Kidney (tissue), 13 donors: ENCODE measurements at regions not wholly inside any gene's neighbourhood (a gene's known extent, or its start where the extent isn't known, plus 50 kb on each side); places are given as distances from the start of the nearest gene placed in this dataset.

Source experiments
- DNase-seq, 5 donors: peaks; one replicate each; pipeline ENCODE4 v3.0.0-alpha.2; 2013 to 2020
- FAIRE-seq: peaks from 2 replicates; lab custom pipeline; 2012; peaks lifted over from hg19 to GRCh38; lab: Jason Lieb, UNC
- H3K27ac ChIP-seq, 2 donors: one replicate each; pipeline ENCODE4 v1.7.0; 2013; ENCODE audit warnings: low read depth in 2 of 2, low read length in 2 of 2, inconsistent platforms in 1 of 2
- H3K27me3 ChIP-seq: one replicate; pipeline ENCODE4 v1.7.1; 2013; ENCODE audit warnings: low read length, inconsistent platforms; ENCODE audit not compliant: control insufficient read depth, insufficient read depth
- H3K36me3 ChIP-seq, 3 donors: one replicate each; pipeline versions ENCODE4 v1.7.0 to v1.7.1; 2013; ENCODE audit warnings: low read length in 3 of 3, control low read depth in 1 of 3, inconsistent platforms in 1 of 3; ENCODE audit not compliant: insufficient read depth in 3 of 3, control insufficient read depth in 2 of 3
- H3K4me1 ChIP-seq, 3 donors: one replicate each; pipeline versions ENCODE4 v1.7.0 to v1.7.1; 2013; ENCODE audit warnings: low read length in 3 of 3, inconsistent platforms in 1 of 3, low read depth in 1 of 3; ENCODE audit not compliant: control insufficient read depth in 2 of 3, insufficient read depth in 2 of 3
- H3K4me3 ChIP-seq, 3 donors: one replicate each; pipeline versions ENCODE4 v1.7.0 to v1.8.1; 2013; ENCODE audit warnings: low read length in 3 of 3, control low read depth in 1 of 3, inconsistent platforms in 1 of 3
- H3K9ac ChIP-seq, 3 donors: one replicate each; pipeline versions ENCODE4 v1.7.0 to v1.7.1; 2013; ENCODE audit warnings: low read length in 3 of 3, control low read depth in 1 of 3, inconsistent platforms in 1 of 3
- H3K9me3 ChIP-seq, 3 donors: one replicate each; pipeline versions ENCODE4 v1.7.0 to v1.7.1; 2013; ENCODE audit warnings: low read length in 3 of 3, control low read depth in 1 of 3, inconsistent platforms in 1 of 3; ENCODE audit not compliant: control insufficient read depth in 2 of 3, insufficient read depth in 1 of 3
- intact Hi-C: fragments of 100-400 bp; cut with DNase I; formaldehyde crosslinking; loops from one replicate; pipeline ENCODE4 v1.11.1; 2022
- TF ChIP-seq, protein P1 (sequence below): IDR thresholded peaks from 3 replicates; pipeline ENCODE4 v1.5.1; 2012; ENCODE audit warnings: mild to moderate bottlenecking, moderate library complexity, borderline replicate concordance; ENCODE audit not compliant: insufficient read depth; ENCODE audit errors: extremely low read depth
- donor health status: control.
- donor health status: control.
- donor health status: control.
- donor health status: control.
- donor health status: control.
- donor health status: DM: yes; HTN: yes; CAD: no.
- donor health status: Normal renal cell carcinoma (clear cell type).

DNA sequence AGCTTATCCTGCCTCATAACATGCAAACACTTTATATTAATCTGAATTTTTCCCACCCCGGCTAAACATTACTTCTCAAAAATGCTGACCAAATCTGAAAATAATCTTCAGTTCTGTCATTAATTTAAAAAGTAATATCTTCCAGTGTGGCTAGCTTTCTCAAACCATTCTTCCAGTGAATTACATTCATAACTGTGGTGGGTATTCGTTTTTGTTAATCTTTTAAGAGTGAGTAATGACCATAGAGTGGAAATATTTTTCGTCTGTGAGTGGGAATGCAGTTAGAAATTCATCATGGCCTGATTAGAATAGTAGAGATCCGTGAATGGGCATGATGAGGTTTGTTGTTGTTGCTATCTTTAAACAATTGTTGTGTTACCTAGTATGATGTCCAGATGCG lies 138.6 kb upstream of the SFRP2 start:
- Histone ChIP-seq H3K4me1 (no peaks in the 10 kb centered on the region), H3K27ac (no peak overlapping the region), H3K9ac (no peak overlapping the region), H3K9me3 (no peaks in the 10 kb centered on the region), H3K36me3 (no peaks in the 10 kb centered on the region), H3K4me3 (no peak overlapping the region), H3K27me3 (no peaks in the 10 kb centered on the region)
- no peak for DNase-seq
- FAIRE-seq = no peak
- intact Hi-C loops = no loop called here
- TF ChIP-seq, protein P1, sequence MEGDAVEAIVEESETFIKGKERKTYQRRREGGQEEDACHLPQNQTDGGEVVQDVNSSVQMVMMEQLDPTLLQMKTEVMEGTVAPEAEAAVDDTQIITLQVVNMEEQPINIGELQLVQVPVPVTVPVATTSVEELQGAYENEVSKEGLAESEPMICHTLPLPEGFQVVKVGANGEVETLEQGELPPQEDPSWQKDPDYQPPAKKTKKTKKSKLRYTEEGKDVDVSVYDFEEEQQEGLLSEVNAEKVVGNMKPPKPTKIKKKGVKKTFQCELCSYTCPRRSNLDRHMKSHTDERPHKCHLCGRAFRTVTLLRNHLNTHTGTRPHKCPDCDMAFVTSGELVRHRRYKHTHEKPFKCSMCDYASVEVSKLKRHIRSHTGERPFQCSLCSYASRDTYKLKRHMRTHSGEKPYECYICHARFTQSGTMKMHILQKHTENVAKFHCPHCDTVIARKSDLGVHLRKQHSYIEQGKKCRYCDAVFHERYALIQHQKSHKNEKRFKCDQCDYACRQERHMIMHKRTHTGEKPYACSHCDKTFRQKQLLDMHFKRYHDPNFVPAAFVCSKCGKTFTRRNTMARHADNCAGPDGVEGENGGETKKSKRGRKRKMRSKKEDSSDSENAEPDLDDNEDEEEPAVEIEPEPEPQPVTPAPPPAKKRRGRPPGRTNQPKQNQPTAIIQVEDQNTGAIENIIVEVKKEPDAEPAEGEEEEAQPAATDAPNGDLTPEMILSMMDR = no peak

DNA sequence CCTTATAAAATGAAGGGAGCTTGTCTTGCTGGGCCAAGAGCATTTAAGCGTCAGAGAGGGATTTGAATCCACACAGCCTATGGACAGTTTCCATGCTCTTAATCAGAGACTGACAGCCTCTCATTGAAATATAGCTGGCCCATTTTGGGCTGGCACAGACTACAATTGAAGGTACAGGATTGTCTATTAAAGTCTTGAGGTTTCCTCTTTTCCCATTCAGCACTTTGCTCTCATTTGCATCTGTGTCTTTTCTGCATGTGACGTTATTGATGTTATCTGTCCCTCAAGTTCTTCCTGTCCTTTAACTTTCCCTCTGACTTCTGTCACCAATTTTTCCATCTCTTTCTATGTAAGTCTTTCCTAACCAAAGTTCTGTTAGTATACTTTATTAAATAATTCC lies 133.3 kb upstream of the SFRP2 start:
- TF ChIP-seq, protein P1 = no peak
- Histone ChIP-seq H3K27ac (no peak overlapping the region), H3K36me3 (no peaks in the 10 kb centered on the region), H3K4me1 (no peaks in the 10 kb centered on the region), H3K4me3 (no peak overlapping the region), H3K9me3 (no peaks in the 10 kb centered on the region), H3K27me3 (no peaks in the 10 kb centered on the region), H3K9ac (no peak overlapping the region)
- FAIRE-seq (no peak), DNase-seq (no peak)
- intact Hi-C loops = no loop called here

DNA sequence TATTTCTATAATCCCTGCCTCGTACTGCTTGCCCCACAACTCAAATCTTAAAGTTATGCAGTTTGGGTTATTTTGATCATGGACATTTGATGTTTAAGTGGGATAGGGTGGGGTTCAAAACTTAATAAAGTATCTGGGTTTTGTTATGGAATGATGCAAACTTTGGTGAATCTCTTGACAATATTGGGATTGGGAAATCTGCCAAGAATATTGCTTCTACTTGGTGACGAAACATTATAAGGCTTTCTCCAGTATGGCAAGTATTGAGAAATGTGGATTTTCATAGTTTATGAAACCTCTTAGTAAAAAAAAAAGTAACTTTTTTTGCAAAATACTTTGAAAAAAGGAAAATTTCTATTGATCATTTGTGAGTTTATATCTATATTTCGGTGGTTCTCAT lies 130.8 kb upstream of the SFRP2 start:
- Histone ChIP-seq H3K36me3 (no peaks in the 10 kb centered on the region), H3K27me3 (no peaks in the 10 kb centered on the region), H3K9ac (no peak overlapping the region), H3K4me1 (no peaks in the 10 kb centered on the region), H3K4me3 (no peak overlapping the region), H3K9me3 (no peaks in the 10 kb centered on the region), H3K27ac (no peak overlapping the region)
- intact Hi-C loops = no loop called here
- DNase-seq (no peak), FAIRE-seq (no peak)
- TF ChIP-seq, protein P1 = no peak

DNA sequence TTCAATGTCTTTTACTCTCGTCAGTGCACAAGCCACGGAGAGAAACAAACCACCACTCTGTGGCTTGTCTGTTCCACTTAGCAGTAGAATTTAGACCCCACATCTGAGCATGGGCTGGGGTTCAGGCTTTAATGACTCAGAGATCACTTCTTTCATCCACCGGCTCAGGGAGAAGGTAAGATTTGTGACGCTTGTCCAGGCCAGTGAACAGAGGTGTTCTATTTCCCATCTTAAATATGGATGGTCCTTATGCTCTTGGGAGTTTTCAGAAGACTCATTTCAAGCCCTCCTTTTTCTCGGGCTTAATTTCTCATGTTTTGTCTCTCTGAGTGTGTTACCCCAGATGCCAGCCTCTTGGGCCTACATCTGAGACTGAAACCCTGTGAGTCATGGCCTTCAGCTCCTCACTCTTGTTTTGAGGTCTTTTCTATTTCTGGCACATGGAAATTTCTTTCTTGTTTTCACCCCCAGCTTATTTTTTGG lies 127.4 kb upstream of the SFRP2 start:
- Histone ChIP-seq H3K36me3 (no peaks in the 10 kb centered on the region), H3K9ac (no peak overlapping the region), H3K27ac (no peak overlapping the region), H3K4me3 (no peak overlapping the region), H3K4me1 (no peaks in the 10 kb centered on the region), H3K27me3 (no peaks in the 10 kb centered on the region), H3K9me3 (no peaks in the 10 kb centered on the region)
- TF ChIP-seq, protein P1 = no peak
- no peak for FAIRE-seq
- intact Hi-C loops = no loop called here
- DNase-seq = no peak
